Activated CD8-positive, alpha-beta memory T cell treated with anti-CD3 and anti-CD28 coated beads for 4 hours (primary cell): ENCODE measurements at regions not wholly inside any gene's neighbourhood (a gene's known extent, or its start where the extent isn't known, plus 50 kb on each side); places are given as distances from the start of the nearest gene placed in this dataset.
"Not testable (repeated sequence)": the region's sequence is repeated elsewhere in the genome, so short reads cannot be mapped to it uniquely, and the experiment has no call there.

ENCODE experiments used
- DNase-seq, 2 donors: peaks; one replicate each; pipeline ENCODE4 v3.0.0-alpha.2; 2020; ENCODE audit warnings: low read depth in 2 of 2

- DNase-seq: no peak
Measured at GRCh38 chr7:94109556-94109955, 105.4 kb upstream of the BET1 start.

DNA sequence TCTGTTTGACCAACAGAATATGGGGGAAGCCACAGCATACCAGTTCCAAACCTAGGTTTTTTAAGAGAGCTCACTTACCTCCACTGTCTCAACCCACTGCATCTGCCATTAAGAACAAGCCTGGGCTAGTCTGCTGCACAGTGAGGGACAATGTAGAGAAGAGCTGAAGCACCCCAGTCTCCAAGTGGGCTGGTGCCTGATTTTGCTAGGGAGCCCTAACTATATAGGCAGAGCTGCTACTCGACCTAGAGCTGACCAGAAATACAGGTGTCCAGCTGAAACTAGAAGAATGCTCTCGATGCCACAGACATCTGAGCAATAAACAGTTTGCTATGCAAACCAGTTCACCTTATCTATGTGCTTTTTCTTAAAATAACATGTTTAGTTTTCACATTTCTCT, 106.9 kb upstream of the BET1 start:
- no peak for DNase-seq

GRCh38 chr7:94115316-94115715, 111.2 kb upstream of the BET1 start:
- no peak for DNase-seq

DNA sequence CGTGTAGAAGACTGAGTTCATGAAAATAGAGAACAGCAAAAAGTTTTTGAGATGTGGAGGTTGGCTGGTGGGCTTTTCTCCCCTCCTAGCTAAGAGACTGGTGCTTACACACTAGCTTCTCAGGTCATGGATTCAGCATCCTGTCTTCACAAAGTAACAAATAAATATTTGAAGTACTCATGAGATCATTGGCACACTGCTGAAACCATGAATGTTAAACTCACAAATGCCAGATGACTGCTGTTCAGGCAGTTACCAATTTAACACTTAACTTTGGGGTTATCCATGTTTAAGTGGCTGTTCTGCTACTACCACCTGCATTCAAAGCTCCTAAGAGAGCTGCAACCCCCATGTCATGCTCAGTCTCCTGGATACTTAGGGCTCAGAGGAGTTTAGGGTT, 119.0 kb upstream of the BET1 start:
- DNase-seq: no peak

- DNase-seq: no peak
Measured at GRCh38 chr7:94127026-94127425, 122.9 kb upstream of the BET1 start.

GRCh38 chr7:94128072-94128471, 123.9 kb upstream of the BET1 start:
- no peak for DNase-seq

DNA sequence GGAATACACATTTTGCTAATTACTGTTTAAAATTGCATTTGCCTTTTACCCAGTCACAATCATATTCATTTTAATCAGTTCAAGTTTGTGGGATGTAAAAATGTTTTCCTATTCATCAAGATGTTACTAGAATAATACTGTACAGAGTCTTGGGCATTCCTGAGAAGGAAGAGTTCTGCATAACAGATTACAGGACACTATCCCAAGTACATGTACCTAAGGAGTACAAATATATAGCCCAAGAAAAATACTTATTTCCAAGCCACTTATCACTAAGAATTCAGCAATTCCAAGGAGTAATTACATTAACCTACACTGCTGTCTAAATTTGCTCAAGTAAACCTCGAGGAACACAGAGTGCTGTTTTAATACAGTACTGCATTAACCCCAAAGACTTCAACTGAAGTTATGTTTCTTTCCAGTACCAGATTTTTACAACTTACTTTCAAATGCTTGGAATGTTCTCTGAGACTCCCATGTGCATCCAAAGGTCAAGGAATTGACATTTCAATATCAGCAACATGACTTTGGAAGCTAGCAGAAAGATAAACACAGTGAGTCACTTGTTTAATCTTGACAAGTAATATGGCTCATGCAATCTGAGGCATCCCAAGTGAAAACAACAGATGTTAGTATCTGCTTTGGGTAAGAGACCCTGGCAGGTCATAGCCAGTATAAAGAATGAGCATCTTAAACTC, 125.4 kb upstream of the BET1 start:
- DNase-seq: no peak

DNA sequence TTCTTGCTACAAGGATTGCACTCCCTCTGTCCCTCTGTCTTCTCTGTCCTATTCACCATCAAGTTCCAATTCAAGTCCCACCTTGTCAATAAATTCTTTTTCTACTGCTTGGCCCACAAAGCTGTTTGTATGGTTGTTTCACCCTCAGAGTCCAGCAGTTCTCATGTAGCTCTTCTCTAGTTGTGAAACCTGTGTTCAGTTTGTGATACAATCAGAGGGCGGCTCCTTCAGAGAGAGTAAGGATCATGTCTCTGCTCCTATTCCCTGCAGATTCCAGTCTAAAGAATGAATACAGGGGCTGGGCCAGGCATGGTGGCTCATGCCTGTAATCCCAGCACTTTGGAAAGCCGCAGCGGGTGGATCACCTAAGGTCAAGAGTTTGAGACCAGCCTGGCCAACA, 126.6 kb upstream of the BET1 start:
- no peak for DNase-seq

- no peak for DNase-seq
Measured at GRCh38 chr7:94133460-94133859, 129.3 kb upstream of the BET1 start.

DNA sequence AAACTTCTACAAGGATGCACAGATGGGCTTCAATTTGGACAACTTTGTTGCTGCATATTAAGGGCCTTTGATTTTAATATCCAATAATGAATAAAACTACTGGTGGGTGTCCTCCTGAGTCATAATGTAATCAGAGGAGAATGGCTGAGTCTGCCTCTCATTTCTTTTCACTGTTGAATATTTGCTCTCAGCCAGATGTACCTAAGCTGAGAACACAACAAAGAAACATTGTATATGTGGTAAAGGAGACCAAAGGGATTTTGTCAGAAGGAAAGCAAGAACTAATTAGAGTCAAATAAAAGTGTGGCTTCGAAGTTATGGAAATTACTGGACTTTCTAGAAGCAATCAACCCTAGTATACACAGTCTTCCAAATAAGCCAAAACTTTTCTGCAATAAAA, 131.0 kb upstream of the BET1 start:
- no peak for DNase-seq

GRCh38 chr7:94142281-94142680, 138.1 kb upstream of the BET1 start:
- no peak for DNase-seq

GRCh38 chr7:94145602-94146001, 141.4 kb upstream of the BET1 start:
- DNase-seq: no peak

GRCh38 chr7:94146408-94146807, 142.3 kb upstream of the BET1 start:
- DNase-seq: no peak

DNA sequence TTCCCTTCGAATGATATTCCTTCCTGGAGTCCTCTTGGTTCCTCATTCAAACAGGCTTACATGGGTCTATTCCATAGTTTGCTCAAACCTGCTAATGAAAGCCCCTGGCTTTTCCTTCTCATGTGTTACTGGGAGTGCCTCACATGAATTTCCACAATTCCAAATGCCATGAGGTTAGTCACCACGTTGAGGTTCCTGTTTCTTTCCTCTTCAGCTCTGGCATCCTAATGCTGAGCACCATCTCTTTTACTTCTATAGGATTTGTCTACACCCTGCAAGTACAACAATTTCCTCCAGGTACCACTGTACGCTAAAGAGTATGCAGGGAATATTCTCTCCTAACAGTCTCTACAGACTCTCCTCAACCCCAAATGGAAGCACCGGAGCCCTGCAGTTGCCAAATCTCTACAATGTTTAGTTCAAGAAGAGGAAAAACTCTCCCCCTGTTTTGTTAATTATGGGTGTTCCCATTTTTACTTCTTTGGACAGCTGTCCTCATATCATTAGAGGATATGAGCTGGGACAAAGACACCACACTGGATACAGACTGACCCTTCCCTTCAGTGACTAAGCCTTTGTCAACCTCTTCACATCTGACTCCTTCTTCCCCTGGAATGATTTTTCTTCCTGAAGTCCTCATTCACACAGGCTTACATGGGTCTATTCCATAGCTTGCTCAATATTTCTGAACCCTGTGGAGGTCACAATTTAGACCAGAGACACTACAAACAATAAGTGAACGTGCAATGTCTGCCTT, 145.8 kb upstream of the BET1 start:
- no peak for DNase-seq

DNA sequence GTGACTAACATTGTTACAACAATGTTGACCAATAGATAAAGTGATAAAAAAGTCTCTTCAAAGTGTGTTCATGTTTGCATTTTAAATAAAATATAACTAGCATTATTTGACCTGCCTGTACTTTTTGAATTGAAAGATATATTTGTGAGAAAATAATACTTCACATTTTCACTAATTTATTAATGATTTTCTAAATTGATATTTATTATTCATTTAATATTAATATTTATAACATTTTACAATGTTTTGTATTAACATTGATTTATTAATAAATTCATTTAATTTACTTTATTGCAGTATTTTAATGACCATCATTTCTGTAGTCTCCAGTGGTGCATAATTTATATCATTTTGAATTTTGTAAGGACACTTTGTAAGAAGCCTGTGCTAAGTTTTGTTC, 150.0 kb upstream of the BET1 start:
- DNase-seq: no peak

DNA sequence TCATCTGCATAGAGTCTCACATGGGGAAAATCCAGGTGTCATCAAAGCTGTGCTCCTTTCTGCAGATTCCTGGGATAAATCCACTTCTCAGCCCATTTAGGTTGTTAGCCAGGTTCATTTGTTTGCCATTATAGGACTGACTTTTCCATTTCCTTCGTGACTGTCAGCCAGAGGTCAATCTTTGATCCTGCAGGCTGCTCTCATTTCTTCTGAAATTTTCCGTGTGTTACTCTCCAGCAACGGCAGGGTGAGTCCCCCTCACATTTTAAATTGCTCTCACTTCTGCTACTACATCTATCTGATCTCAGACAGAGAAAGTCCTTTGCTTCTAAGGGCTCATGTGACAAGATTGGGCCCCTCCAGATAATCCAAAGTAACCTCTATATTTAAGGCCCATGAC, 150.7 kb upstream of the BET1 start:
- no peak for DNase-seq

DNA sequence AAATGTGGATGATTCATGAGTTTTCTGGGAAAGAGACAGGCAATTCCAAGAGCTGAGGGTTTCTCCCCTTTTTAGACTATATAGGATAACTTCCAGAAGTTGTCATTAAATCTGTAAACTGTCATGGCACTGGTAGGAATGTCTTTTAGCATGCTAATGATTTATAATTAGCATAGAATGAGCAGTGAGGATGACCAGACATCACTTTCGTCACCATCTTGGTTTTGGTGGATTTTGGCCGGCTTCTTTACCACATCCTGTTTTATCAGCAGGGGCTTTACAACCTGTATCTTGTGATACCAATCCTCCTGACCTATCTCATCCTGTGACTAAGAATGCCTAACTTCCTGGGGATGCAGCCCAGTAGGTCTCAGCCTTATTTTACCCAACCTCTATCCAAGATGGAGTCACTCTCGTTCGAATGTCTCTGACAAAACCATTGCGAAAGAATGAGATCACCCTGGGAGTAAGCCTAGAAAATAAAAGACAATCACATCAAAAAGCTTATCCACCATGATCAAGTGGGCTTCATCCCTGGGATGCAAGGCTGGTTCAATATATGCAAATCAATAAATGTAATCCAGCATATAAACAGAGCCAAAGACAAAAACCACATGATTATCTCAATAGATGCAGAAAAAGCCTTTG, 153.6 kb upstream of the BET1 start:
- DNase-seq: not testable (repeated sequence)

GRCh38 chr7:94160719-94161435, 156.7 kb upstream of the BET1 start:
- no peak for DNase-seq

GRCh38 chr7:94161476-94161875, 157.3 kb upstream of the BET1 start:
- DNase-seq: no peak

GRCh38 chr7:94169682-94170081, 165.5 kb upstream of the BET1 start:
- DNase-seq: no peak

- no peak for DNase-seq
Measured at GRCh38 chr7:94170836-94171235, 166.7 kb upstream of the BET1 start.

GRCh38 chr7:94173436-94173835, 169.3 kb upstream of the BET1 start:
- DNase-seq: no peak
